Medulla oblongata (tissue), 1 donor: ENCODE measurements at regions not wholly inside any gene's neighbourhood (a gene's known extent, or its start where the extent isn't known, plus 50 kb on each side); places are given as distances from the start of the nearest gene placed in this dataset.
"Not testable (repeated sequence)": the region's sequence is repeated elsewhere in the genome, so short reads cannot be mapped to it uniquely, and the experiment has no call there.

Source experiments
- DNase-seq: peaks from one replicate; pipeline ENCODE4 v3.0.0-alpha.2; 2015; ENCODE audit errors: extremely low spot score

DNA sequence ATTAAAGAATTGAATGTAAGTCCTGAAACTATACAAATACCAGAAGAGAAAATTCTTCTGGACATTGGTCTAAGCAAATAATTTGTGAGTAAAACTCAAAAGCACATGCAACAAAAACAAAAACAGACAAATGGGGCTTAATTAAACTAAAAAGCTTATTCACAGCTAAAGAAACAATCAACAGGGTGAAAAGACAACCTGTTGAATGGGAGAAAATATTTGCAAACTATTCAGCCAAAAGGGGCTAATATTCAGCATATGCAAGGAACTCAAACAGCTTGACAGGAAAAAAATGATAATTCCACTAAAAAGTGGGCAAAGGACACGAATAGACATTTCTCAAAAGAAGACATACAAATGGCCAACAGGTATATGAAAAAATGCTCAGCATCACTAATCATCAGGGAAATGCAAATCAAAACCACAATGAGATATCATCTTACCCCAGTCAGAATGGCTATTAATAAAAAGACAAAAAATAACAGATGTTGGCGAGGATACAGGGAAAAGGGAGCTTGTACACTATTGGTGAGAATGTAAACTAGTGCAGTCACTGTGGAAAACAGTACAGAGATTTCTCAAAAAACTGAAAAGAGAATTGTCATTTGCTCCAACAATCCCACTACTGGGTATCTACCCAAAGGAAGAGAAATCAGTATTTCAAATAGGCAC lies 177.5 kb upstream of the RTL1 start:
- DNase-seq: no peak

DNA sequence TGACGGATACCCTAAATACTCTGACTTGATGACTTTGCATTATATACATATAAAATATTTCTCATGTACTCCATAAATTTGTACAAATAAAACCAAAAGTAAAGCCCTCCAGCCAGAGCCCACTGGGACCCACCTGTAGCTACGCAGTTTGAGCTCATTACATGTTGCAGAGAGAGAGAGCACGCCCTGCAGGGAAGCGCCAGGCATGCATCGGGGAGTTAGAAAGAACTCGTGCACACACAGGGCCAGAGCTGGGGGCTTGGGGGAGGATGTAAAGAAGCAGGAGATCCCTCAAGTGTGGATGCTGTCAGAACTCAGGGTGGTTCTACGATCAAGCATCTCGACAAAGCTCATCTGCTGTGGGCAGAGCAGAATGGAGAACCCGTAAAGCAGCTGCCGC lies 178.5 kb upstream of the RTL1 start:
- no peak for DNase-seq

DNA sequence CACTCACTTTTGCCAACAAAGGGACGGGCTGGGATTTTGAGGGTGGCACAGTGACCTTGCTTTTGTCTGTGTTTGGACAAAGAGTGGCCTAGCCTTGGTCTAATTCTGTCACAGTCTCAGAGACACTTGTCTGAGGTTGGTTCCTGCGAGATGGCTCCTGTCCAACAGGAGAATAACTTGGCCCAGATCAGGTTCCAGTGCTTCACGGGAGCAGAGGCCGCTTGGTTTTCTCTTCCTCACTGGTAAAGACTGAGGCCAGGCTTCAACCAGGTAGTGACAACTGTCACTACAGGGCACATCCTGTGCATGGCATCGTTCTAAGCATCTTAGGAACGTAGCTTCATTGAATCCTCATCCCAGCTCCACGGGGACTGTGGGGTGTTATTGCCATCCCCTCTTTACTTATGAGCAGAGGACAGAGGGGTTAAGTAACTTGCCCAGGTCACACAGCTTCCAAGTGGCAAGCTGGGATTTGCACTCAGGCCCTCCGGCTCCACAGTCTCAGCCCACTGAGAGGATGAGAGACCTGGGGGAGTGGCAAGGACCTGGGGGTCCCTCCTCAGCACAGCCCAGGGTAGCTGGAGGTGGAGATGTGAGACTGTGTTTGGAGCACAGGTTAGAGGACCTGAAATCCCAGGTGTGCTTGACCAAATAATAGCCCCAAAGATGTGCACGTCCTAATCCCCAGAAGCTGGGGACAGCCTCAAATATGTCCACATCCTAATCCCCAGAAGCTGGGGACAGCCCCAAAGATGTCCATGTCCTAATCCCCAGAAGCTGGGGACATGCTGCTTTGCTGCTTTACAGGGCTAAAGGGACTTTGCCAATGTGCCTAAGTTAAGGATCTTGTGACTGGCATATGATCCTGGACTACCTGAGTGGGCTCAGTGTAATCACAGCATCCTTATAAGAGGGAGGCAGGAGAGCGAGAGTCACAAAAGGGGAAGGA lies 179.2 kb upstream of the RTL1 start:
- no peak for DNase-seq

DNA sequence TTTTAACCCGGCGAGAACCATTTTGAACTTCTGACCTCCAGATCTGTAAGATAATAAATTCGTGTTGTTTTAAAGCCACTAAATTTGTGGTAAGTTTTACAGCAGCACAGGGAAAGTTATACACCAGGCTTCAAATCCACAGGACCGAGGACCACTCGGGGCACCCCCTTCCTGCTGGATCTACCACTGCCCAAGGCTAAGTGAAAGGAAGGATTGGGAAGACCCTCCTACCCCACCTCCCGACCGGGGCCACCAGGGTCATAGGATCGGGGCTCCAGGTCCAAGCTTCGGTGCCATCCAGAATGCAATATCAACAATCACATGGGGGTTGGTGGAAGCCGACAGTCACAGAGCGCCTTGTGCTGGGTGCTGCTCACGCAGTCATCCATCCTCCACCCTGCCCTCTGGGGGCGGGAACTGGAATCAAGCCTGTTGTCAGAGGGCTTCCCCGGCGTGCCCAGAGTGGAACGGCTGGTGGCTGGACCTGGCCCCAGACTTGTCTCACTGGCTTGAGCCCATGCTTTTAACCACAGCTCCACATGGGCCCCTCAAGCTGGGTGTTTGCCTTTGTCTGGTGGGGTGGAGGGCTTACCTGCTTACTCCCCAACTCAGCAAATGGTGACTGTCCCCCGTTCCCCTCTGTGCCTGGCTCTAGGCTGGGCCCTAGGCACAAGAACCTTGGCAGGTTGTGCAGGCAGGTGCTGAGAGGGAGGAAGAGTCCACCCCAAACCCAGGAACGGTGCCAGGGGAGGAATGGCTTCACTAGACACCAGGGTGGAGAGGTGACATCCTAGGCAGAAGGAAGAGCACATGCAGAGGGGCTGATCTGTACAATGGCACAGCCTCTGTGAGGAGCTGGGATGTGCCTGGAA lies 180.3 kb upstream of the RTL1 start:
- DNase-seq: no peak

DNA sequence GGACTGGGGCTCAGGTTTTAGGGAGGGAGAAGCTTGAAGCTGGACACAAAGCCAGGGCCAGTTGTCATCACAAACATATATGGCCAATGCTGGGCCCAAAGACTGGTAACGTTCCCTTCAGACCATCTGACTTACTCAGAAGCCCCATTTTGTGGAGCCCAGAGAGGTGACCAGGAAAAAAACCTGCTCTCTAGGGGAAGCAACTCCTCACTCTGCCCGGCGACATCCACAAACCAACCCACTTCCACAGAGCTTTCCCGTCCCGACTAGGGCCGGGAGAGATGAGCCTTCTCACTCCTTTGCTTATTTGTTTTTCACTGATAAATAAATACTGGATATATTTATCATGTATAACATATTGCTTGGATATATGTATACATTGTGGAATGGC lies 180.9 kb upstream of the RTL1 start:
- no peak for DNase-seq

DNA sequence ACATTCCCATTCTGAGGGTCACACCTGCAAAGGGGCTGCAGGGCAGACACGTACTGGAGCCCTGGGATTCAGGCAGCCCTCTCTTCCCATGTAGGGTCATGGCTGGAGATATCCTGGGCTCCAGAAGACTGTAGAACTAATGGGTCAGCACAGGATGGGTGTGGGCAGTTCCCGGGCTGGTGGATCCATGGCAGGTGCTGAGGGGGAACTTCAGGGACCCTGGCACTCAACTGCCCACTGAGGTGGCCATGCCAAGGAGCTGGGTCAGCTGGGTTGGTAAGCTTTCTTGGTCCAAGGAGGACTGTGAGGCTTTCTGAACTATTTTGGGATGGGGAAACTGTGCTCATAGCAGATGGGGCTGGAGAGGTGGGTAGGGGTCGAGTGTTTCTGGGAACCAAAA lies 183.4 kb upstream of the RTL1 start:
- no peak for DNase-seq

DNA sequence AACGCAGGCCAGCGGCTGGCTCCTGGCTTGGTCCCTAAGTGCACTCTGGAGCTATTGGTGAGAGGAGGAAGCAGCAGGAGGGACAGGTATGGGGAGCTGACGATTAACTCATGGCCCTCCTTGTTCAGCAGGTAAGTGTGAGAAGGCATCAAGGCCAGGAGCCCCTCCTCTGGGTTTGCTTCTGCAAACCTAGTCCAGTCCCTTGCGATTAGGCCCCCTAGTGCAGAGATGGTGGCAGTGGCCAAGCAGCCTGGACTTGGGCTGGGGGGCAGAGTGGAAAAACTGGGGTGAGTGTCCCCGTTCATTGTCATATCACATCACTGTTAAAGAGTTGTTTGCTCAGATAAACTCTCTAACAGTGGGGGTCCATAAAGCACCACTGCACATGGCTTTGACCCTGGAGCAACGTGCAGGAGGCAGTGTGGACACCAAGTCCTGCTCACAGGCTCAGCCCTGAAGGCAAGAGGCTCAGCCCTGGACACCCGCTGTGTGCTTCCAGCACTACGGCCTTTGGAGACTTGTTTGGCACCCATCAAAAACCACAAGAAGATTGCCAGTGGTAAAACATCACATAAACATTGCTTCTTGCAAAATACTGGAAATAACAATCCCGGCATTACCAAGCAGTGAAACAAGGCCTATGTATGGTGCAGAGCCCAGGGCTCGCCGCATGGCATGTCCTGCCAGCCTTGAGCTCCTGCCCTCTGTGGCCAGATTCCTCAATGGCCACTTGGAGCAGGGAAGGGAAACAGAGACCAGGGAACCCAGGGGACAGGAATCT lies 184.3 kb upstream of the RTL1 start:
- DNase-seq: no peak

DNA sequence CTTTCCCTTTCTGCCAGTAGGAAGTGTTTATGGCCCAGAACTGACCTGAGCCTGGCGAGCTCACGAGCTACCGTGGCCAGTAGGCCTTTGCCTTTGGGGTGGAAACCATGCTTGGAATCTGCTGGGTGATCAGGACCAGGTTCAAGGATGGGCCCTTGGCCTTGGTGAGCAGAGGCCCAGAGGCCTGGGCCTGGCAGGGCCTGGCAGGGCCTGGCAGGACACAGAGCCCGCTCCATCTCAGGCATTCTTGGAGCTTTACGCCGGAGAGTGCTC lies 184.8 kb upstream of the RTL1 start:
- no peak for DNase-seq

DNA sequence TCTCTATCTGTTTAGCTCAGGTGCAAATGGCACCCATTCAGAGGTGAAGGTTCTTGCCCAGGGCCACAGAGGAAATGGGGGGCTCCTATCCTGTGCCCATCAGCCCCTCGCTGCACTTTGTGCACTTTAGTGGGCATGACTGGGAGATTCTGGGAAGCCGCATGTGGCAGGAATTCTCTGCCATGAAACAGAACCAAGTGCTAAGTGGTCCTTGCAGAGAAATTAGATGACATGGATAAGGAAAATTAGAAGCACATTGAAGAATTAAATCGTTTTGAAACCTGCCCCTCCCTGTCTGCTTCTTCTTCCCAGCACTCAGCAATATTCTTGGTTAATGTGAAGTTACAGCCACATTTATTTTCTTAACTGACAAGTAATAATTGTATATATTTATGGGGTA lies 185.2 kb upstream of the RTL1 start:
- DNase-seq: no peak

DNA sequence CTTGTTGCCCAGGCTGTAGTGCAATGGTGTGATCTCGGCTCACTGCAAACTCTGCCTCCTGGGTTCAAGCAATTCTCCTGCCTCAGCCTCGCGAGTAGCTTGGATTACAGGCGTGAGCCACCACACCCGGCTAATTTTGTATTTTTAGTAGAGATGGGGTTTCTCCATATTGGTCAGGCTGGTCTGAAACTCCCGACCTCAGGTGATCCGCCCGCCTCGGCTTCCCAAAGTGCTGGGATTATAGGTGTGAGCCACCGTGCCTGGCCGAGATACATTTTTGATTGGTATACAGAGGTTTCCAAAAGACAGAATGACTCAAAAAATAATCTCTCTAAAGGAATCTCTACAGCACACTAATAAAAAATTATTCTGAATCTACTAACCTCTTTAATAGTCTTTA lies 187.0 kb upstream of the RTL1 start:
- not testable (repeated sequence) for DNase-seq

DNA sequence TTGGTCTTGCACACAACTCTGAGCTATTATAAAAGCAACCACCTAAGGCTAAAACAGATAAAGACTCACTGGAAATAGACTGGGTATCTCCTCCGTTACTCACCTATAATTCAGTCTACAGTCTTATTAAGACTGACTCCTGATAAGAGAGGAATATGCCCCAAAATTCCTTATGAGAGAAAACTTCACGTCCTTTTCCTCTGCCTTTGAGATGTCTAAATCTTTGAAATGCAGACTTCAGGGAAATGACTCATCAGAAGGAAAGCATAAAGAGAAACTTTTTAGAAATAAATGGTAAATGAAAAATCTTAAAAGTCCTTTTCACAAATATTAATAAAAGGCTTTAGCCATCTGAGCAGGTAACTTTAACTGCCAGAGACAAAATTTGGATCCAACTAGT lies 187.5 kb upstream of the RTL1 start:
- no peak for DNase-seq

DNA sequence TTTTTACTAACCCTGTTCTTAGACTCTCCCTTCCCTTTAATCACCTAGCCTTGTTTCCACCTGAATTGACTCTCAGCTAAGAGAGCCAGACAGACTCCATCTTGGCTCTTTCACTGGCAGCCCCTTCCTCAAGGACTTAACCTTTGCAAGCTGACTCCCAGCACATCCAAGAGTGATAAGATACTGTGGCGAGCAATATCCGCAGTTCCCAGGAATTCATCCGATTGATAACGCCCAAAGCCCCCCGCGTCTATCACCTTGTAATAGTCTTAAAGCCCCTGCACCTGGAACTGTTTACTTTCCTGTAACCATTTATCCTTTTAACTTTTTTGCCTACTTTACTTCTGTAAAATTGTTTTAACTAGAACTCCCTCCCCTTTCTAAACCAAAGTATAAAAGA lies 191.4 kb upstream of the RTL1 start:
- not testable (repeated sequence) for DNase-seq

DNA sequence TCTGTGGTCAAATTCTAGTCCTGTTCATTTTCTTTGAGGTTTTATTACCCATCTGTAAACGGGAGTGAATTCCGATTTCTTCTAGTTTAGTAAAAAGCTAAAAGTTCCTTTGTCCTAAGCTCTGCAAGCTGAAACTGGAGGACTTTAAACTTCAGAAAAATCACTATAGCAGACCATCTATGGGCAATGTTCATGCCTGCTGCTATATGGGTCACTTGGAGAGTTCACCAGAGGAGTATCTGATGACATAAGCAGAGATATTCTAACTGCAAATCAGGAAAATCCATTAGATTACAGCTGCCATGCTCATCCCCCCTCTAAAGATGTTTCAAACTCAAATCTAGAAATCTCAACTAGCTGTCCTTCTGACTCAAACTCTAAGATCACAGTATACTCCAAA lies 193.0 kb upstream of the RTL1 start:
- no peak for DNase-seq

DNA sequence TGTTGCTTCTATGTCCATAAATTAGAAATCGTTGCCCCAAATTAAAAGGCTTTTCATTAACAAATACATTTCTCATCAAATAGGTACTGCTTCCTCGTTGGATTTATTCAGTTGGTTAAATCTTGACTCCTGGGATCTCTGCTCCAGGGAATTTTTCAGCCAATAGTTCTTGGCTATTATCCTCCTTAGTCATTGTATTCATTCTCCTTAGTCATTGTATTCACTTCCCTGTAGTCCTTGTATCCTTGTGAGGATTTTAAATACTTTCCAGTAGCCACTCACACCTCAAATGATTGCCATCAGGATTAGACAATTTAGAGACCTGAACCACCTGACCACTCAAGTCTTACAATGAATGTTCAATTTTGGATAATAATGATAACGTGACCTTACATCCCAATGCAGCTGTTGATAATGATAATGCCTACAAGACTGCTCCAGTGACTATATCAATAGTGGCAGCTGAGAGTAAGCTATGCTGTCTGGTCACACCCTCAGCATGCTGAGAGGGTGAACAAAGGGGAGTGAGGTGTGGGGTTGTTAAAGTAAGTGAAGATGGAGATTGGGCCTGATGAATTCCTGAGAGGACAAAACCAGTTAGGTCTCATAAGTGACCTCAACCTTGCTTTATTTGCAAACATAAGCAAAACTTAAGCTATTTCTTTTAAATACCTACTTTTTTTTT lies 193.7 kb upstream of the RTL1 start:
- no peak for DNase-seq

DNA sequence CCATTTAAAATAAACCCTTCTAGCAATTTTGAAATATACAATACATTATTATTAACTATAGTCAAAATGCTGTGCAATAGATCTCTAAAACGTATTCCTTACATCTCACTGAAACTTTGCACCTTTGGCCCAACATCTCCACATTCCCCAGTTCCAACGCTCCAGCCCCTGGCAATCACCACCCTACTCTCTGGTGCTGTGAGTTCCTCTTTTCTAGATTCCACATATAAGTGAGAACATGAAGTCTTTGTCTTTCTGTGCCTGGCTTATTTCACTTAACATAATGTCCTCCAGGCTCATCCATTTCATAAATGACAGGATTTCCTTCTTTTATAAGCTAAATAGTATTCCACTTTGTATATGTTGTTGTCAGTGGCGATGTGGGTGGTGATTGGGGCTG lies 194.7 kb upstream of the RTL1 start:
- no peak for DNase-seq

DNA sequence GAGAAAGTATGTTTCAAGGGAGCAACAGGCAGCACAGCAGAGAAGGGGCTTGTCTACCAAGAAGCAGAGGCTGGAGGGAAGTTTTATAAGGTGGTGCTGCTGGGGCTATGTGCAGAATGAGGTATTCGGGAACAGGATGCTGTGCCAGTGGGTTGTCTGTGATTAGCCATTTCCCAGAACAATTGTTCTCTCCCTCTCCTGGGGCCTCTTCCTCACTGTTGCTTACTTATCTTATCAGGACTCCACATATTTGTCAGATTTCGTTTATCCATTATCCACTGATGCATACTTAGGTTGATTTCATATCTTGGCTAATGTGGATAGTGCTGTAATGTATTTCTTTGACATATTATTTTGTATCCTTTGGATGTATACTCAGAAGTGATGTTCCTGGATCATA lies 195.1 kb upstream of the RTL1 start:
- DNase-seq: no peak

DNA sequence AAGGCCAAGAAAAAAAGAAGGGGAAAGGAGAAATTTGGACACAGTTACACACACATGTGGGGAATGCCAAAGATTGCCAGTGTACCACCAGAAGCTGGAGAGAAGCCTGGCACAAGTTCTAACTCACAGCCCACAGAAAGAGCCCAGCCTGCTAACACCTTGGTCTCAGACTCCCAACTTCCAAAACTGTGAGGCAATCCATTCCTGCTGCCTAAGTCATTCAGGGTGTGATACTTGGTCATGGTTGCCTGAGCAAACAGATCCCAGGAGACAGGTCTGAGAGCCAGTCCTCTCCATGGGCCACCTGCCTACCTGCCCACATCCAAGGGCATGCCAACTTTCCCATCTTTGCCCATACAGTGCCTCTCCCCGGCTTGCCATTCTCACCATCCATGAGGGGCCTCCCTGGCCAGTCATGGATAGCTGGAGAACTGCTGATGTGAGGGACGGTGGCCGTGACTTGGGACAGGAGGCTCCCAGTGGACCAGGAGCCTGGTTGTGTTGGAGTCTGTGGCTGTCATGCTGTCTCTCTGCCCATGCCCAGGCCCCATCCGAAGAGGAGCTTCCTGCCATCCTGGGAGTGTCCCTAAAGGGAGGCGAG lies 198.0 kb upstream of the RTL1 start:
- no peak for DNase-seq

DNA sequence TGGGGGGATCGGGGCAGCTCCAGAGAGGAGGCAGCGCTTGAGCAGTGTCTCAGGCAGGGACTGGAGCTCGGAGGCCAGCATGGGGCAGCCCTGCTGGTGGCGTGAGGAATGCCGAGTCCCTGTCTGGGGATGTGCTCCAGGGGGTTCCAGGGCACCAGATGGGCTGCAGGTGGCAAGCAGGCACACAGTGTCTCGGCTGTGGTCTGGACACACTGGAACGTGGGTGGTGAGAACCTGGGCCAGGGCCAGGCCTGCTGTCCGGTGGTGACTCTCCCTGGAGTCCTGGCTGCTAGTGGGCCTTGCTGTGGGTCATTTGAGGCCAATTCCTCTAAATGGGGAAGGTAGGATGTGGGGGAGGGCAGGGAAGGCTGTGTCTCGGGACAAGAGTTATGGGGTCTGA lies 199.4 kb upstream of the RTL1 start:
- no peak for DNase-seq

DNA sequence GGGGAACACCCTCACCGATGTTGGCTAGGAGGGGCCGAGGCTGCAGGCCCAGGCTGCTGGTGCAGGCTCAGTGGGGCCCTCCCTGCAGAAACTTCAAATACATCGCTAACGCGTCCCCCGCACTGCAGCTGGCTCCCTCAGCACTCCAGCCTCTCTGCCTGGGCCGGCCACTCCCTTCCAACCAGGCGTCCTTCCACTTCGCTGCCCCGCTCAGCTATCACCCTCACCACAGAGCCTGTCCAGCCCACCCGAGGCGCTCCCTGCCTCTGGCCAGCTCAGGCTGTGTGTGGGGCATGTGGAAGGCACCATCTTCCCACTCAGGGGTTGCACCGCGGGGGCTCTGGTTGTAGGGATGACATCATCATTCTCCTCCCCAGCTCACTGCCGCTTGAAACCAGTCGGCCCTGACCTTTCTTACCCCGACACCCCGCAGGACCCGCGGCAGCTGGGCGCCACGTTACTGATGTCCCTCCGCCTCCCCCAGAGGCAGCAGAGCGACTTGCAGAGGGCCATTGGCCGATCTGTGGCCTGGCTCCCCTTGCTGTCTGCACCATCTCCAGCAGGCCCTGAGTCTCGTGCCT lies 199.9 kb upstream of the RTL1 start:
- DNase-seq: no peak

DNA sequence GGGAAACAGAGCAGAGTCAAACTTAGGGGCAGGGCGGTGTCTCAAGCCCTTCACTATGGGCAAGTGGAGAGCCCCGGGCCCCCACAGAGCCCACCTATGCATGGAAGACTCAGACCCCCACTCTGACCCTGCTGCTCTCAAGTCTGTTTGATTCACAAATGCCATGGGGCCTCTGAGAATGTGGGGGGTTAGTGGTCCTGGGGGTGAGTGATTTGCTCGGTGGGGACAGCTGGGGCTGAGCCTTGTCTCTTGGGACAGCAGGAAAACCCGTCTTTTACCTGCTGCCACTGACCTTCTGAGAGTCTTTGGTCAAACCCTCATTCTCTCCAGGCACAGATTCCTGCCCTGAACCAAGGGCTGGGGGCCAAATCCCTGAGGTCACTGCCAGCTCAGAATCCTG lies 201.0 kb upstream of the RTL1 start:
- no peak for DNase-seq
